ENCODE measurements at regions not wholly inside any gene's neighbourhood (a gene's known extent, or its start where the extent isn't known, plus 50 kb on each side); places are given as distances from the start of the nearest gene placed in this dataset.

DNA sequence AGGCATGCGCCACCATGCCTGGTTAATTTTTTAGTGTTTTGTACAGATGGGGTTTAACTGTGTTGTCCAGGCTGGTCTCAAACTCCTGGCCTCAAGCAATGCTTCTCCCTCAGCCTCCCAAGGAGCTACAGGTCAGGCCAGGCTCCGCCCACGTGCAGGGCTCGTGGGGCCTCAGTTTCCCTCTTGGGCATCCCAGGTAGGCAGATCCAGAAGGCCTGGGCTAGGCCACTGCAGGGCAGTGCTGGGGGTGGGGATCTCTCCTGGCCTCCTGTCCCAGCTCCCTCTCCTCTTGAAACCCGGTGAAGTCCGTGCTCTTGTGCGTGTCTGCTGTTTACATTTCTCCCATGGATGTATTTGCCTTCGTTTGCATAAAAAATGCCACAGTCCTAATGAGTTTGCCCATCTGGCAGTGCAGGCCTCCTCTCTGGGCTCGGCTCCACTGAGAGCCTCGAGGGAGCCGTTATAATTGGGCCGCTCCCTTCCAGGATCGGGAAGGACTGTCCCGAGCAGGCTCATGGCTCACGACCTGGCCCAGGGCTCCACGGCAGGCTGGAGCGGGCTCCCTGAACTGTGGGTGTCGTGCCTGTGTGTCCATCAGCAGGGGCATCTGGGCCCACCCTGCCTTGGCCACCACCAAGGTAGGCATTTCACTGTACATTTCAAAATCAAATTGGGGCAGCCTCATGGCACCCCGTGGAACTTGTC lies 52.6 kb upstream of the RUFY1 start:
- no peak overlapping the region for H3K27ac Mint-ChIP-seq
- no peak for DNase-seq
- H3K4me3 Mint-ChIP-seq, result no peak overlapping the region
- no peaks in the 10 kb centered on the region for H3K27me3 Mint-ChIP-seq
- H3K9me3 Mint-ChIP-seq, result no peaks in the 10 kb centered on the region
- H3K36me3 Mint-ChIP-seq (ENCODE audit: low read depth), result no peaks in the 10 kb centered on the region
- H3K4me1 Mint-ChIP-seq (ENCODE audit: low read depth), result no peaks in the 10 kb centered on the region

DNA sequence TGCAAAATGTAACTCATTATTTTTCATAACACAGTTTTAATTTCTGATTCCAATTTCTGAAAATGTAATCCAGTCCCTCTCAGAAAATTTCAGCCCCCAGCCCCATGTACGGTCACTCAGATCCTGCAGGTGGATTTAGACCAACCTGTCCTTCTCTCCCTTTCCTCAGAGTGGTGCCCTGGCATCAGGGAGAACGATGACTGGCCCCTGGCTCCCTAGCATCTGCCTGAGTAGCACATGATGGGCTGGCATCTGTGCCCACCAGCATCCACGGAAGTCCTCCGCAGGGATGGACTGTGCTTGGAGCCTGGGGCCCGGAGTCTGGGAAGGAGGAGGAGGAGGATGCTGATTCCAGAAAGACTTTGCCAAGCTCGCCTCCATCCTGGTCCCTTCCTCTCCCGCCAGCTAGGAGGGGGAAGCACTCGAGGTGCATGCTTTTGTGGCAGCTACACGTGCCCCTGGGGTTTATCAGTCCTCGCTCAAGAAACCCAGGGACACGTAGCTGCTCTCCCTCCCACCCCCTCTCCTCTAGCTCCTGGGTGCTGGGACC lies 54.4 kb upstream of the RUFY1 start:
- DNase-seq, result no peak
- H3K27me3 Mint-ChIP-seq, result no peaks in the 10 kb centered on the region
- no peaks in the 10 kb centered on the region for H3K9me3 Mint-ChIP-seq
- H3K27ac Mint-ChIP-seq, result no peak overlapping the region
- no peak overlapping the region for H3K4me3 Mint-ChIP-seq
- no peaks in the 10 kb centered on the region for H3K36me3 Mint-ChIP-seq (ENCODE audit: low read depth)
- no peaks in the 10 kb centered on the region for H3K4me1 Mint-ChIP-seq (ENCODE audit: low read depth)

DNA sequence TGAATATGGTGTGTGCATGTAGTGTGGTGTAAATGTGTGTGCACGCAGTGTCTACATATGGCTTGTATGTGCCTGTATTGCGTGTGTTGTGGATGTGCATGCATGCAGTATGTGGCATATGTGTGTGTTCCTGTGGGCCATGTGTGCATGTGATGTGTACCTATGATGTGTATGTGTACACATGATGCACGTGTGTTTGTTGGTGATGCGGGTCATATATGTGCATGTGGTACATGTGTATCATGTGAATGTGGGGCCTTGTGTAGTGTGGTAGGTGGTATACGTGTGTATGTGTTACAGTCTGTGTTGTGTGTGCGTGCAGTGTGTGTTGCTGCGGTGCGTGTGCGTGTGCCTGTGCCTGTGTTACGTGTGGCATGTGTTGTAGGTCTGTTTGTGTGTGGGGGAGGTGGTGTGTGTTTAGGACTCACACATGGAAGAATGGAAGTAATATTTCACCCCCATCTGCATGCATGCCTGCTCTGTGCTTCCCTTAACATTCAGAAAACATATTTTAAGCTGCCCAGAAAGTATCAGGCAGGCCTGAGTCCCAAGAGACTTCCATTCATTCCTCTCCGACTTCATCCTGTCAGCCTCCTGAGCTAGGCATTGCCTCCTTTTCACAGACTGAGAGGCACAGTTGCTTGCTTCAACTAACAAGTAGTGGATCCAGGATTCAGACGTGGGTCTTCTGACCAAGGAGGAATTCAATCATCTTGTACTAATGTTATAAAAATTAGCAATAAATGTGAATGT lies 55.4 kb upstream of the RUFY1 start:
- Mint-ChIP-seq H3K9me3 (no peaks in the 10 kb centered on the region), H3K36me3 (ENCODE audit: low read depth) (no peaks in the 10 kb centered on the region), H3K4me3 (no peak overlapping the region), H3K4me1 (ENCODE audit: low read depth) (no peaks in the 10 kb centered on the region), H3K27me3 (no peaks in the 10 kb centered on the region), H3K27ac (no peak overlapping the region)
- DNase-seq, result no peak

DNA sequence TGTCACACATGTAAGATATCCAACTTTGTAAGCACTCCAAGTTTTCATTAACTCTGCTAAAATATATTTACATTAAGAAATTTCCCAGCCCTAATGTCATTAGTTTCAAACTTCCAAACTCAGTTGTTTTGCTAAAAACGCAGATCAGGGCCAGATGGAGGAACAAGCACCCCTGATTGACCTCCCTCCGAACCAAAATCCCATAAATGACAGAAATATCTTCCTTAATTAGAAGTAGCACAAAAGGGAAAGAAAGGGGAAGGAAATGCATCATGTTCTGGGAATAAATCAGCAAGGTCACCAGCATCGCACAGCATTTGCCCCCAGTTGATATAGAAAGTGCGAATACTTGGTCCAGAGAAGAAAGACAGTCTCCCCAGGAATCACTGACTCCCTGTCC lies 61.4 kb upstream of the RUFY1 start:
- Mint-ChIP-seq H3K4me1 (ENCODE audit: low read depth) (no peaks in the 10 kb centered on the region), H3K9me3 (no peaks in the 10 kb centered on the region), H3K27ac (no peak overlapping the region), H3K36me3 (ENCODE audit: low read depth) (no peaks in the 10 kb centered on the region), H3K4me3 (no peak overlapping the region), H3K27me3 (no peaks in the 10 kb centered on the region)
- no peak for DNase-seq

DNA sequence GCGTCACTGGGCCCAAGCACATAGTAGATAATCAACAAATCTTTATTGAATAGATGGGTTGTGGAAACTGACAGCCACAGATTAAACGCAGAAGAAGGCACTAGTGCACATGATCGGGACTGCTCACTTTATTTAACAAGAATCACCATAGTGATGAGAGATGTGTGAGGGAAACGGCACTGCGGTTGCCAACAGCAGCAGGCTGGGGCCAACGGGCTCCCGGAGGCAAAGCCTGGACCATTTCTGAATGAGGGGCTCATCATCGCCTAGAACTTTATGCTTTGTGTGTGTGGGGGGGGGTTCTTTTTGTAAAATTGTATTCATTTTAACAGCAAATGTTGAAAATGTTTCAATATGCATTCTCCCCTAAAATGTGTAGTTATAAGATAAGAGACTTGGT lies 61.9 kb upstream of the RUFY1 start:
- no peak for DNase-seq
- Mint-ChIP-seq H3K27ac (no peak overlapping the region), H3K4me3 (no peak overlapping the region)

DNA sequence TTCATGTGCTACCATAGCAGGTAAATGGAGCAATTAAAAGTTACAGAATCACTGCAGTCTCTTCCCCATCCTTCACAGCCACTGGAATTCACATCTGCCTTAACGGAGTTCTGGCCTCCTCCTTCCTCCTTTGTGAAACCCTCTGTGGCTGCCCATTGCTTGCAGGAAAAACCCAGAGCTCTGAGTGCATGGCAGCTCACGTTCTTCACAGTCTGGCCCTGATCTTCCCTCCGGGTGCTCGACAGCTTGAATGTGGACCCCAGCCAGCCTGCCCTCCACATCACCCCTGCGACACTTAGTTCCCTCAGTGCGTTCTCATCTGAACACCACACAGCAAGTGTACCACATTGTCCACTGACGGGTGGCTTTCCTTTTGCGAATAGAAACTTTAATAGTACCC lies 63.2 kb upstream of the RUFY1 start:
- Mint-ChIP-seq H3K4me1 (ENCODE audit: low read depth) (no peaks in the 10 kb centered on the region), H3K27ac (no peak overlapping the region), H3K4me3 (no peak overlapping the region), H3K27me3 (no peaks in the 10 kb centered on the region), H3K36me3 (ENCODE audit: low read depth) (no peaks in the 10 kb centered on the region), H3K9me3 (no peaks in the 10 kb centered on the region)
- DNase-seq, result no peak

More for the DNA sequence above, 61.9 kb upstream of the RUFY1 start:
- H3K4me1 Mint-ChIP-seq (ENCODE audit: low read depth), result no peaks in the 10 kb centered on the region
- H3K36me3 Mint-ChIP-seq (ENCODE audit: low read depth), result no peaks in the 10 kb centered on the region
- no peaks in the 10 kb centered on the region for H3K9me3 Mint-ChIP-seq
- H3K27me3 Mint-ChIP-seq, result no peaks in the 10 kb centered on the region

DNA sequence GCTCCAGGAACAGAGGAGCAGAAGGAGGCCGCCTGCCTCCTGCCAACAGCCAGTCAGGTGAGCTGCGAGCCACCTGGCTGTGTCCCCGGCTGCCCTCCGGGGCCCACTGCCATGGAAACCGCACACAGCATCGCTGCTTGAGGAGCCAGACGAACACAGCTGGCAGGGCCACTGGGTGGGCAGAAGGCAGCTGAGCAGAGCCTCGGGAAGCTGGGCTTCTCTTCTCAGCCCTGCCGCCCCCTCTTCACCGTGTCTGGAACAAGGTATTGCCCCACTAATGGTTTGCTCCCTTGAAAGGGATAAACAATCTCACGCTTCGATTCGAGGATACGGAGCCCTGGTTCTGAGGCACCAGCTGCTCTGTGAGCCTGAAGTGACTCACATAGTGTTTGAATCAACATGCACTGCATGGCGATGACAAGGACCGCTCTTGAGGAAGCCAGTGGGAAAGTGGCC lies 63.7 kb upstream of the RUFY1 start:
- Mint-ChIP-seq H3K27ac (no peak overlapping the region), H3K9me3 (no peaks in the 10 kb centered on the region), H3K4me1 (ENCODE audit: low read depth) (no peaks in the 10 kb centered on the region), H3K36me3 (ENCODE audit: low read depth) (no peaks in the 10 kb centered on the region), H3K4me3 (no peak overlapping the region), H3K27me3 (no peaks in the 10 kb centered on the region)
- no peak for DNase-seq

DNA sequence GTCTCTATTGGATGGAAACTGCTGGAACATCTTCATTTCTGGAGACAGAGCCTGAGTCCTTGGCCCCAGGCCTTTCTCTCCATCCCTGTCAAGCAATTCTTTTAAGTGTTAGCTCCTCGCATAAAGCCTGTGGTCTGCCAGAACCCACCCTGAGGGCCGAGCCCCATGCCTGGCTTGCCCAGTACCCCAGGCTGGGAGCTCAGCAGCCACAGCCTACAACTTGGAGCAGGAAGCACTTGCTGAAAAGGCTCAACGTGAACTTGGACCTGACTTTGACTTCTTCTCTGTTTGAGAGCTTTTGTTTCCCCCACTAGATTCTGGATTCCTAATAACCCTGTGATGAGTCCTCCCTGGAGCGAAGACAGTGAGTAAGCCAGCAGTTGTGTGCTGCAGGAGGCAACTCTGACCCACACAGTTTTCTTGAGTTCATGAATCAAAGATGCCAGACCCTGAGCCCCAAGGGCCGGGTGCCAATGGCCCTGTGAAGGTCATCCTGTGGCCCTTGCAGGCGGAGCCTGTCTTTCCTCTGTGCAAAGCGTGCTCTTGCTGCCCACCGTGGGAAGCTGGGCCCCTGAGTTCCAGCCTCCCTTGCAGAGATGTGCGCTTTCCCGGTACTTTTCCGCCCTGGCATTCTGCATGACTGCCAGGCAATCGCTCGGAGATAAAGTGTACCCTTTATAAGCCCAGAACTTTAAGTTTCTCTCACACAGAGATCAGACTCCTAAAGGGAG lies 64.3 kb upstream of the RUFY1 start:
- Mint-ChIP-seq H3K9me3 (no peaks in the 10 kb centered on the region), H3K27me3 (no peaks in the 10 kb centered on the region), H3K4me3 (no peak overlapping the region), H3K27ac (peak overlapping the region; percentile 22), H3K4me1 (ENCODE audit: low read depth) (no peaks in the 10 kb centered on the region), H3K36me3 (ENCODE audit: low read depth) (no peaks in the 10 kb centered on the region)
- DNase-seq, result no peak

DNA sequence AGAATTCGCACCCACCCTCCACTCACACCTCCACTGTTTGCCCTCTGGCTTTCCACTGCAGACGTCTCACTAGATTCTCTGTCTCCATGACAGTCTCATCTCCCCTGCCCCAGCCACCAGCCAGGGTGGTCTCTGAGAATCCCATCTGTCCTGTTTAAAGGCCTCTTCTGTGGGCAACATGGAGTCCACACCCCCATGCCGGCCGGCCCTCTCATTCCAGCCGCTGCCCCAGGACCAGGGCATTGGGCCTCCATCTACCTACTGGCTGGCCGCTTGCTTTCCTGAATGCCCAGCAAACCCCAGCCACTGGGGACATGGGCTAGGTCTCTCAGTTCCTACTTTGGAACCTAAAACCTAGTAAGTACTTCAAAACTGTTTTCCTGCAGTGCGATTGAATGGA lies 65.6 kb upstream of the RUFY1 start:
- Mint-ChIP-seq H3K36me3 (ENCODE audit: low read depth) (no peaks in the 10 kb centered on the region), H3K27ac (no peak overlapping the region)

DNA sequence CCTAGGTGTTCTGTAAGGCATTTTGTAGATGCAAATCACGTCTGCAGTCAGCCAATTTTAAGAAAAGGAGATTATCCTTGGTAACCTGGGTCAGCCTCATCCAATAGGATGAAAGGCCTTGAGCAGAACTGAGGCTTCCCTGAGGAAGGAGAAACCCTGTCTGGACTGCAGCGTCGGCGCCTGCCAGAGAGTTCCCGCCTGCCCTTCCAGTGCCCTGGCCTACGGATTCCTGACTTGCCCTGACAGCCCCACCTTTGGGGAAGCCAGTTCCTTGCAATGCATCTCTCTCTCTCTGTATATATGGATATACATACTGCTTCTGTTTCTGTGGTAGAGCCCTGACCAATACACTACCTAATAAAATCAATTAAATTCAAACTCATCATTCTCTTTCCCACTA lies 66.2 kb upstream of the RUFY1 start:
- Mint-ChIP-seq H3K27ac (no peak overlapping the region), H3K27me3 (no peaks in the 10 kb centered on the region), H3K4me3 (no peak overlapping the region), H3K9me3 (no peaks in the 10 kb centered on the region), H3K36me3 (ENCODE audit: low read depth) (no peaks in the 10 kb centered on the region), H3K4me1 (ENCODE audit: low read depth) (no peaks in the 10 kb centered on the region)
- no peak for DNase-seq

More for the DNA sequence above, 65.6 kb upstream of the RUFY1 start:
- H3K4me1 Mint-ChIP-seq (ENCODE audit: low read depth), result no peaks in the 10 kb centered on the region
- H3K9me3 Mint-ChIP-seq, result no peaks in the 10 kb centered on the region
- no peak overlapping the region for H3K4me3 Mint-ChIP-seq
- no peaks in the 10 kb centered on the region for H3K27me3 Mint-ChIP-seq
- no peak for DNase-seq

DNA sequence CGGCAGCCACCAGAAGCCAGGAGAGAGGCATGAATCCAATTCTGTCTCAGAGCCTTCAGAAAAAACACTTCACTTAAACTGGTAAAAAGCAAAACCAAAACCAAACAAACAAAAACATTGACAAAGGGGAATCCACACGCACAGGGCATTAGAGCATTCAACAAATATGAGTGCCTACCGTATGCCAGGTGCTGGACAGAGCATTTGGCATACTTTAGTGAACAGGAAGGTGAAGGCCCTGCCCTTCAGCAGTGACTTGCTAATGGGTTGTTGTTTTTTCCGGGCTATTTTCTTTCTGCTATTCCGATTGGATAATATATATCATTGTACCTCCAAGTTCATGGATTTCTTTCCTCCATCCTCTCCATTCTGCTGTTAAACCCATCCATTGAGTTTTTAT lies 71.7 kb upstream of the RUFY1 start:
- peaks cover 15% of the 10 kb centered on the region for H3K27me3 Mint-ChIP-seq
- no peaks in the 10 kb centered on the region for H3K9me3 Mint-ChIP-seq
- H3K27ac Mint-ChIP-seq, result no peak overlapping the region
- H3K4me3 Mint-ChIP-seq, result no peak overlapping the region
- DNase-seq, result no peak
- H3K36me3 Mint-ChIP-seq (ENCODE audit: low read depth), result no peaks in the 10 kb centered on the region
- no peaks in the 10 kb centered on the region for H3K4me1 Mint-ChIP-seq (ENCODE audit: low read depth)

DNA sequence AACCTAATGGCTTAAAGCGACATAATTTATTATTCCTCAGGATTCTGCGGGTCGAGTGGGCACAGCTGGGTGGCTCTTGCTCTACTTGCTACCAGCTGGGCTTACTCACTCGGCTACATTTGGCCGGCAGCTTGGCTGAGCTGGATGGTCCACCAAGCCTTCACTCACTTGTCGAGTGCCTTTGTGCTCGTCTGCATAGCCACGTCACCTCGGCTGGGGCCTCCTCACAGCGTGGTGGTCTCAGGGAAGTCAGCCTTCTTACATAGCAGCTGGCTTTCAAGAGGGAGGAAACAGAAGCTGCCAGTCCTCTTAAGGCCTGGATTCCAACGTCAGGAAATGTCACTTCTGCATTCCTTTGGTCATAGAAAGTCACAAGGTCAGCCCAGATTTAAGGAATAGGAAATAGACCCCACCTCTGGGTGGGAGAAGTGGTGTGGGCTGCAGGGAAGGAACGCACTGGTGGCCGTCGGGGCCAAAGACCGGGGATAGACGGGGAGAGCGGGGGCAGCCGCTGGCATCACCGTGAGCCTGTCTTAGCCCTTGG lies 75.1 kb upstream of the RUFY1 start:
- Mint-ChIP-seq H3K27ac (no peak overlapping the region), H3K4me1 (ENCODE audit: low read depth) (no peaks in the 10 kb centered on the region), H3K4me3 (no peak overlapping the region), H3K27me3 (peaks cover 15% of the 10 kb centered on the region), H3K9me3 (no peaks in the 10 kb centered on the region), H3K36me3 (ENCODE audit: low read depth) (no peaks in the 10 kb centered on the region)
- DNase-seq, result no peak

DNA sequence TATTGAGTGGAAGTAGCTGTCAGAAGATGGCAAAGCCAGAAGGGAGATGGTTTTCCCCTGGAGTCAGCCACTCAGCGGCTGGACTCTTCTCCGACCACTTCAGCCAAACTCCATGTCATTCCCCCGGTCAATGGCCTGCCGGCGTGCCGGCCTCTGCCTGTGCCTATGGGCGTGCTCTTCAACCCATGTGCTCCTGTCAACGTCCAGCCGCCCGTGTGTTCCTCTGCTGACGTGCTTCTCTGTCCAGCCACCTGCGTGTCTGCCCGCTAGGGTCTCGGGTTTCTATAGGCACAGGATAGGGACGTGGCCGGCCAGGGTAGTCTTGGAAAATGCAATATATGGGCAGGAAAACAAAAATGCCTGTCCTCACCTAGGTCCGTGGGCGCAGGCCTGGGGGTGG lies 77.7 kb upstream of the RUFY1 start:
- Mint-ChIP-seq H3K27me3 (peaks cover 15% of the 10 kb centered on the region), H3K4me3 (no peak overlapping the region), H3K27ac (no peak overlapping the region), H3K9me3 (no peaks in the 10 kb centered on the region), H3K4me1 (ENCODE audit: low read depth) (no peaks in the 10 kb centered on the region), H3K36me3 (ENCODE audit: low read depth) (no peaks in the 10 kb centered on the region)
- no peak for DNase-seq

DNA sequence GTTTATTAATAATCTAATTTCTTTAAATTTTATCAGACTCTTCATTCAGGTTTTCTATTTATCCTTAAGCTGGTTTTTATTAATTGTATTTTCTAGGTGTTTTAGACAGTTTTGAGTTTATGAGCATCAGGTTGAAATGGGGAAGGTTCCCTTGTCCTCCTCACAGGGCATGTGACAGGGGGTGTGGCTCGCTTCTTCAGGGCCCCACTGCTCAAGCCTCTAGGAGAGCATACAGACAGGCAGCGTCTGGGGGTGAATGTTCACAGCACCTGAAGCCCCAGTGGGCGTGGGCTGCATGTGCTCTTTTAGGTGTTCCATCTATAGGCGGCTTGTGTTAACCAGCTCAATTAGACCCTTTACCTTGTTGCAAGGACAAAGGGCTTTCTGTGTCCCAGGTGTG lies 78.2 kb upstream of the RUFY1 start:
- Mint-ChIP-seq H3K9me3 (no peaks in the 10 kb centered on the region), H3K27me3 (peaks cover 15% of the 10 kb centered on the region), H3K27ac (no peak overlapping the region), H3K4me3 (no peak overlapping the region), H3K36me3 (ENCODE audit: low read depth) (no peaks in the 10 kb centered on the region), H3K4me1 (ENCODE audit: low read depth) (no peaks in the 10 kb centered on the region)
- DNase-seq, result no peak

All from activated T-cell treated with anti-CD3 and anti-CD28 coated beads, Interleukin-2, amount 50 U/mL, for 24 hours (primary cell).